IPS-20b (cell line): ENCODE measurements at regions not wholly inside any gene's neighbourhood (a gene's known extent, or its start where the extent isn't known, plus 50 kb on each side); places are given as distances from the start of the nearest gene placed in this dataset.

ENCODE experiments used
- H3K27ac ChIP-seq: one replicate; pipeline ENCODE4 v1.5.1; 2013; ENCODE audit warnings: low read length
- H3K27me3 ChIP-seq: 2 replicates; pipeline ENCODE4 v1.6.1; 2013; ENCODE audit warnings: mild to moderate bottlenecking, low read length, inconsistent platforms; ENCODE audit not compliant: insufficient read depth
- H3K36me3 ChIP-seq: 2 replicates; pipeline ENCODE4 v1.6.1; 2013; ENCODE audit warnings: low read depth, mild to moderate bottlenecking, inconsistent platforms, low read length, moderate library complexity; ENCODE audit not compliant: insufficient read depth
- H3K4me1 ChIP-seq: 2 replicates; pipeline ENCODE4 v1.6.1; 2013; ENCODE audit warnings: mild to moderate bottlenecking, control low read depth, inconsistent platforms, low read length, moderate library complexity; ENCODE audit not compliant: insufficient read depth
- H3K4me3 ChIP-seq: 2 replicates; pipeline ENCODE4 v1.5.1; 2013; ENCODE audit warnings: mild to moderate bottlenecking, low read length, inconsistent platforms
- H3K9ac ChIP-seq: 2 replicates; pipeline ENCODE4 v1.6.1; 2013; ENCODE audit warnings: low read depth, mild to moderate bottlenecking, inconsistent platforms, low read length, moderate library complexity
- H3K9me3 ChIP-seq: 2 replicates; pipeline ENCODE4 v1.6.1; 2013; ENCODE audit warnings: mild to moderate bottlenecking, low read depth, low read length, inconsistent platforms; ENCODE audit not compliant: insufficient read depth

- Histone ChIP-seq H3K9me3 (no peaks in the 10 kb centered on the region), H3K4me1 (peaks cover 3% of the 10 kb centered on the region; the same call in 1 of the 2 replicates), H3K27me3 (no peaks in the 10 kb centered on the region), H3K27ac (no peak overlapping the region), H3K4me3 (no peak overlapping the region), H3K9ac (no peak overlapping the region), H3K36me3 (no peaks in the 10 kb centered on the region)
Observed at GRCh38 chr9:90457386-90458190, 185.0 kb downstream of the DIRAS2 start.

GRCh38 chr9:90458485-90458884 is 184.1 kb downstream of the DIRAS2 start:
- Histone ChIP-seq H3K4me3 (no peak overlapping the region), H3K27ac (no peak overlapping the region), H3K9me3 (no peaks in the 10 kb centered on the region), H3K36me3 (no peaks in the 10 kb centered on the region), H3K27me3 (no peaks in the 10 kb centered on the region), H3K4me1 (peaks cover 3% of the 10 kb centered on the region; the same call in 1 of the 2 replicates), H3K9ac (no peak overlapping the region)

GRCh38 chr9:90459321-90459720 is 183.3 kb downstream of the DIRAS2 start:
- H3K4me1 ChIP-seq = peaks cover 3% of the 10 kb centered on the region; the same call in 1 of the 2 replicates
- no peaks in the 10 kb centered on the region for H3K27me3 ChIP-seq
- no peak overlapping the region for H3K4me3 ChIP-seq
- H3K36me3 ChIP-seq = no peaks in the 10 kb centered on the region
- no peak overlapping the region for H3K27ac ChIP-seq
- no peak overlapping the region for H3K9ac ChIP-seq
- no peaks in the 10 kb centered on the region for H3K9me3 ChIP-seq

GRCh38 chr9:90460220-90460619 is 182.4 kb downstream of the DIRAS2 start:
- Histone ChIP-seq H3K27ac (no peak overlapping the region), H3K4me1 (peaks cover 3% of the 10 kb centered on the region; the same call in 1 of the 2 replicates), H3K4me3 (no peak overlapping the region), H3K9ac (no peak overlapping the region), H3K27me3 (no peaks in the 10 kb centered on the region), H3K36me3 (no peaks in the 10 kb centered on the region), H3K9me3 (no peaks in the 10 kb centered on the region)

- no peak overlapping the region for H3K4me3 ChIP-seq
- H3K9me3 ChIP-seq = no peaks in the 10 kb centered on the region
- H3K9ac ChIP-seq = no peak overlapping the region
- no peak overlapping the region for H3K27ac ChIP-seq
- H3K4me1 ChIP-seq = peaks cover 3% of the 10 kb centered on the region; the same call in 1 of the 2 replicates
- no peaks in the 10 kb centered on the region for H3K27me3 ChIP-seq
- H3K36me3 ChIP-seq = no peaks in the 10 kb centered on the region
Observed at GRCh38 chr9:90464978-90465377, 177.6 kb downstream of the DIRAS2 start.

- H3K9ac ChIP-seq = no peak overlapping the region
- H3K4me1 ChIP-seq = 0 out of 2 replicates have a peak, but pooled peaks cover 2% of the 10 kb centered on the region
- H3K4me3 ChIP-seq = no peak overlapping the region
- no peak overlapping the region for H3K27ac ChIP-seq
- H3K9me3 ChIP-seq = no peaks in the 10 kb centered on the region
- H3K27me3 ChIP-seq = no peaks in the 10 kb centered on the region
- no peaks in the 10 kb centered on the region for H3K36me3 ChIP-seq
Observed at GRCh38 chr9:90466441-90466840, 176.2 kb downstream of the DIRAS2 start.

- no peaks in the 10 kb centered on the region for H3K36me3 ChIP-seq
Observed at GRCh38 chr9:90469435-90469834, 173.2 kb downstream of the DIRAS2 start.

GRCh38 chr9:90469865-90470387 is 172.7 kb downstream of the DIRAS2 start:
- no peak overlapping the region for H3K27ac ChIP-seq
- no peak overlapping the region for H3K4me3 ChIP-seq
- no peaks in the 10 kb centered on the region for H3K36me3 ChIP-seq
- no peaks in the 10 kb centered on the region for H3K9me3 ChIP-seq
- H3K27me3 ChIP-seq = no peaks in the 10 kb centered on the region
- no peak overlapping the region for H3K9ac ChIP-seq
- H3K4me1 ChIP-seq = 0 out of 2 replicates have a peak, but pooled peaks cover 2% of the 10 kb centered on the region

More at GRCh38 chr9:90469435-90469834, 173.2 kb downstream of the DIRAS2 start:
- no peak overlapping the region for H3K4me3 ChIP-seq
- 0 out of 2 replicates have a peak, but pooled peaks cover 2% of the 10 kb centered on the region for H3K4me1 ChIP-seq
- no peak overlapping the region for H3K27ac ChIP-seq
- no peak overlapping the region for H3K9ac ChIP-seq
- no peaks in the 10 kb centered on the region for H3K9me3 ChIP-seq
- H3K27me3 ChIP-seq = no peaks in the 10 kb centered on the region

- Histone ChIP-seq H3K9ac (no peak overlapping the region), H3K4me1 (no peaks in the 10 kb centered on the region), H3K27ac (no peak overlapping the region), H3K9me3 (no peaks in the 10 kb centered on the region), H3K27me3 (no peaks in the 10 kb centered on the region), H3K4me3 (no peak overlapping the region), H3K36me3 (no peaks in the 10 kb centered on the region)
Observed at GRCh38 chr9:90476058-90476457, 166.6 kb downstream of the DIRAS2 start.

GRCh38 chr9:90477535-90477934 is 165.1 kb downstream of the DIRAS2 start:
- no peaks in the 10 kb centered on the region for H3K9me3 ChIP-seq
- H3K27ac ChIP-seq = no peak overlapping the region
- no peaks in the 10 kb centered on the region for H3K27me3 ChIP-seq
- H3K9ac ChIP-seq = no peak overlapping the region
- H3K4me3 ChIP-seq = no peak overlapping the region
- H3K4me1 ChIP-seq = no peaks in the 10 kb centered on the region
- no peaks in the 10 kb centered on the region for H3K36me3 ChIP-seq

GRCh38 chr9:90478821-90479220 is 163.8 kb downstream of the DIRAS2 start:
- Histone ChIP-seq H3K9ac (no peak overlapping the region), H3K27ac (no peak overlapping the region), H3K4me3 (no peak overlapping the region), H3K9me3 (no peaks in the 10 kb centered on the region), H3K27me3 (no peaks in the 10 kb centered on the region), H3K36me3 (no peaks in the 10 kb centered on the region), H3K4me1 (no peaks in the 10 kb centered on the region)

- Histone ChIP-seq H3K4me1 (no peaks in the 10 kb centered on the region), H3K27me3 (no peaks in the 10 kb centered on the region), H3K36me3 (no peaks in the 10 kb centered on the region), H3K9me3 (0 out of 2 replicates have a peak, but pooled peaks cover 3% of the 10 kb centered on the region), H3K4me3 (no peak overlapping the region), H3K9ac (no peak overlapping the region), H3K27ac (no peak overlapping the region)
Observed at GRCh38 chr9:90485028-90485427, 157.6 kb downstream of the DIRAS2 start.
